Choroid plexus epithelial cell (primary cell): ENCODE measurements at regions not wholly inside any gene's neighbourhood (a gene's known extent, or its start where the extent isn't known, plus 50 kb on each side); places are given as distances from the start of the nearest gene placed in this dataset.

Experiments
- DNase-seq: peaks from one replicate; pipeline ENCODE4 v3.0.0-alpha.2; 2010; ENCODE audit warnings: low read depth
- H3K4me3 ChIP-seq: 2 replicates; pipeline ENCODE4 v1.5.1; 2011; ENCODE audit warnings: low read depth, mild to moderate bottlenecking, control low read depth, low read length, moderate library complexity
- CTCF ChIP-seq: conservative IDR thresholded peaks from 2 replicates; pipeline ENCODE4 v1.5.1; 2011; ENCODE audit warnings: low read depth, mild to moderate bottlenecking, control low read depth, inconsistent platforms, low read length, moderate library complexity

GRCh38 chr4:4749137-4749536 is 110.3 kb upstream of the MSX1 start:
- no peak overlapping the region for H3K4me3 ChIP-seq
- no peak for DNase-seq
- TF ChIP-seq CTCF, result no peak

DNA sequence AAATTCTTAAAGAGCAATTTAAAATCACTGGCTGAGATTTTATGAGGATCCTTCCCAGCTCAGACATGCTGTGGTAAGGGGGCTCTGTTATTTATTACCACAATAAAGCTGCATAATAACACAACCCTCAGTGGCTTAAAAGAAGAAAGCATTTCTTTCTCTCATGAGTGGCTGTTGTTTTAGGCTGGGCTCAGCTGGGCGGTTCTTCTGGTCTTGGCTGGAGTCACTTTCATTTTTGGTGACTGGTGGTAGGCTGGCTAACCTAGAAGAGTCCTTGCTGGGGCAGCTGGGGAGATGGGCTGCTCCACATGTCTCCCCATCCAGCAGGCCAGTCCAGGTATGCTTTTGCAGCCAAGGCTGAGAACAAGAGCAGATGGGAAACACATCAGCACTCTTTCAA is 113.0 kb upstream of the MSX1 start:
- no peak overlapping the region for H3K4me3 ChIP-seq
- DNase-seq, result no peak
- TF ChIP-seq CTCF, result no peak

DNA sequence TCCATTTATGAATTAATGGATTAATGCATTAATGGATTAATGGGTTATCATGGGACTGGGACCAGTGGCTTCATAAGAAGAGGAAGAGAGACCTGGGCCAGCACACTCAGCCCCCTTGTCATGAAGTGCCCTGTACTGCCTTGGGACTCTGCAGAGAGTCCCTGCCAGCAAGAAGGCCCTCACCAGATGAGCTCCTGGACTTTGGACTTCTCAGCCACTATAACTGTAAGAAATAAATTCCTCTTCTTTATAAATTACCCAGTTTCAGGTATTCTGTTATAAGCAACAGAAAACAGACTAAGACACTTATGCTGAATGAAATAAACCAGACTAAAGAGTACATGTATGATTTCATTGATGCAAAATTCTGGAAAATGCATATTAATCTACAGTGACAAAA is 119.4 kb upstream of the MSX1 start:
- no peak for TF ChIP-seq CTCF
- no peak for DNase-seq
- H3K4me3 ChIP-seq, result no peak overlapping the region

DNA sequence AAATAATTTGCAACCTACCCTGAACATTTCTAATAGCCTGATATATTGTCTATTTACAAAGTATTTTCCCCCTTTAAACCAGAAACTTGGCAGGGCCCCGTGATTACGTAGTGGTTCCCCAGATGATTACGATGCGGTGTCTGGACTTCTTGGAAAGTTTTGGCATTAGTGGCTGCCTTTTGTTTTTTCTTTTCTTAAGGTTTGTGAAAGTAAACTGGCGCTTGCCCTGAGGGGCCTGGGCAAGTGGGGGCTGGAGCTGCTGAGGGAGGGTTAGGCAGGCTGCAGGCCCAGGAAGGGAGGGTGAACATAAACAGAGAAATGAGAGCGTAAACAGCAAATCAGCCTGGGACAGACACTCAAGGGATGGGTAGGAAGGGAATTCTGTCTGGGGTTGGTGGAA is 123.6 kb upstream of the MSX1 start:
- no peak for DNase-seq
- H3K4me3 ChIP-seq, result no peak overlapping the region
- no peak for TF ChIP-seq CTCF

DNA sequence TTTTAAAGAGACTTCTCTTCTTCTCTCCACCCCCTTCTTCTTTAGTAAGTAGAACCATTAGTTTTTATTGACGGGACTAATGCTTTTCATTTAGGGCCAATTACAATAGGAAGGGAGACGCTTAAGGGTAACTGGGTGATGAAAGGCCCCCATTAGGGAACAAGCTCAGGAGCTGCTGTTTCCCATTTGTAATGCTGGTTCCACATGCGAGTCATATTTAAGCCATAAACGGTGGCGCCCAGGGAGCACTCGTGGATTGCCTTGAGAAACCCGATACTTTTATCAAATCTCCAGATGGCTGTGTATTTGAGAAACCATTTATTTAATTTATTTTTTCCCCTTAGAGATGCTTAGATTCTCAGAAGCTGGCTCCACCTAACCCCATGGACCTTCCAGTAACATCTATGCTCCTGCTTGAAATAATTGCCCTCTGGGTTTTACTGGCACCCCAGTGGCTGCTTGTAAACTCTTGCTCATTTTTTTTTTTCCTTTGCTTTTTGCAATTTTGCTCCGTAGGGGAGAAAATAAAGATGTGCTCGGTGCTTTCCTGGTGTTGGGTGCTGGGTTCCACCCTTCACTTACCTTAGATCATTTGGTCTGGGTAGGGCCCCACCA is 124.2 kb upstream of the MSX1 start:
- no peak overlapping the region for H3K4me3 ChIP-seq
- DNase-seq, result no peak
- TF ChIP-seq CTCF, result no peak

GRCh38 chr4:4734425-4734824 is 125.0 kb upstream of the MSX1 start:
- DNase-seq, result no peak
- no peak for TF ChIP-seq CTCF

DNA sequence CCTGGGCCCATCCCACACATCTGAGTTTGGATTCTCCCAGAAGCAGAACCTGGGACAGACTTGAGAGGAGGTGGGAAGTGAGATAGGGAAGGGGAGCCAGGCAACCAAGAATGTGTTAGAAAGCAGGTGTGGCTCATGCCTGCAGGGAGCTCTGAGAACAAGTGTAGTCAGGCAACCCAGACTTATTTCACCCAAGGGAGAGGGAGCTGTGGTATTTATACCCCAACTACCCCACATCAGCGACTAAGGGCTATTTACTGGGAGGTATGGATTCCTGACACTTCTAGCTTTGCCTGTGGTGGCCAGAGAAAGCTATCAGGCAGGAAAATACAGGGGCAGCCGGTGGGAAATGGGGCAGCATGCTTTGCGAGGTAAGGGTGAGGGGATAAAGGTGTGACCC is 125.8 kb upstream of the MSX1 start:
- no peak for TF ChIP-seq CTCF
- DNase-seq, result no peak
- H3K4me3 ChIP-seq, result no peak overlapping the region

More at GRCh38 chr4:4734425-4734824, 125.0 kb upstream of the MSX1 start:
- H3K4me3 ChIP-seq, result no peak overlapping the region
